Nephron progenitor cell (in vitro differentiated cells): ENCODE measurements at regions not wholly inside any gene's neighbourhood (a gene's known extent, or its start where the extent isn't known, plus 50 kb on each side); places are given as distances from the start of the nearest gene placed in this dataset.
A peak's percentile ranks its signal among the peaks of the same experiment; 100 is the strongest.

Source experiments
- DNase-seq: peaks from one replicate; pipeline ENCODE4 v3.0.0; 2021
- H3K27ac Mint-ChIP-seq: 2 replicates; pipeline ENCODE4 v1.8.0; 2021; ENCODE audit warnings: mild to moderate bottlenecking, moderate library complexity, mixed read lengths
- H3K27me3 Mint-ChIP-seq: 2 replicates; pipeline ENCODE4 v1.8.0; 2021; ENCODE audit warnings: mild to moderate bottlenecking, low read depth, mixed read lengths; ENCODE audit not compliant: poor library complexity
- H3K36me3 Mint-ChIP-seq: 2 replicates; pipeline ENCODE4 v1.8.0; 2021; ENCODE audit warnings: low read depth, mixed read lengths
- H3K4me1 Mint-ChIP-seq: 2 replicates; pipeline ENCODE4 v1.8.0; 2021; ENCODE audit warnings: mixed read lengths
- H3K4me3 Mint-ChIP-seq: 2 replicates; pipeline ENCODE4 v1.8.0; 2021; ENCODE audit warnings: mild to moderate bottlenecking, moderate library complexity, mixed read lengths
- H3K9me3 Mint-ChIP-seq: 2 replicates; pipeline ENCODE4 v1.8.0; 2021; ENCODE audit warnings: mild to moderate bottlenecking, moderate library complexity, mixed read lengths
- TF ChIP-seq, protein P1 (sequence below): fragments of 200-600 bp; sonication (generic); IDR thresholded peaks from 2 replicates; pipeline ENCODE4 v1.5.0; 2021; ENCODE audit warnings: antibody characterized with exemption

GRCh38 chr20:48208176-48208575 lies 422.9 kb upstream of the SULF2 start:
- Mint-ChIP-seq H3K4me1 (peaks cover 73% of the 10 kb centered on the region), H3K4me3 (no peak overlapping the region), H3K36me3 (no peaks in the 10 kb centered on the region), H3K27ac (no peak overlapping the region), H3K27me3 (peaks cover 10% of the 10 kb centered on the region), H3K9me3 (no peaks in the 10 kb centered on the region)
- no peak for DNase-seq
- TF ChIP-seq, protein P1, sequence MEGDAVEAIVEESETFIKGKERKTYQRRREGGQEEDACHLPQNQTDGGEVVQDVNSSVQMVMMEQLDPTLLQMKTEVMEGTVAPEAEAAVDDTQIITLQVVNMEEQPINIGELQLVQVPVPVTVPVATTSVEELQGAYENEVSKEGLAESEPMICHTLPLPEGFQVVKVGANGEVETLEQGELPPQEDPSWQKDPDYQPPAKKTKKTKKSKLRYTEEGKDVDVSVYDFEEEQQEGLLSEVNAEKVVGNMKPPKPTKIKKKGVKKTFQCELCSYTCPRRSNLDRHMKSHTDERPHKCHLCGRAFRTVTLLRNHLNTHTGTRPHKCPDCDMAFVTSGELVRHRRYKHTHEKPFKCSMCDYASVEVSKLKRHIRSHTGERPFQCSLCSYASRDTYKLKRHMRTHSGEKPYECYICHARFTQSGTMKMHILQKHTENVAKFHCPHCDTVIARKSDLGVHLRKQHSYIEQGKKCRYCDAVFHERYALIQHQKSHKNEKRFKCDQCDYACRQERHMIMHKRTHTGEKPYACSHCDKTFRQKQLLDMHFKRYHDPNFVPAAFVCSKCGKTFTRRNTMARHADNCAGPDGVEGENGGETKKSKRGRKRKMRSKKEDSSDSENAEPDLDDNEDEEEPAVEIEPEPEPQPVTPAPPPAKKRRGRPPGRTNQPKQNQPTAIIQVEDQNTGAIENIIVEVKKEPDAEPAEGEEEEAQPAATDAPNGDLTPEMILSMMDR = no peak

GRCh38 chr20:48207505-48207904 lies 422.2 kb upstream of the SULF2 start:
- DNase-seq = no peak
- H3K9me3 Mint-ChIP-seq = no peaks in the 10 kb centered on the region
- peaks cover 70% of the 10 kb centered on the region for H3K4me1 Mint-ChIP-seq
- no peak overlapping the region for H3K27ac Mint-ChIP-seq
- H3K36me3 Mint-ChIP-seq = no peaks in the 10 kb centered on the region
- peaks cover 10% of the 10 kb centered on the region for H3K27me3 Mint-ChIP-seq
- TF ChIP-seq, protein P1 = no peak
- H3K4me3 Mint-ChIP-seq = no peak overlapping the region

DNA sequence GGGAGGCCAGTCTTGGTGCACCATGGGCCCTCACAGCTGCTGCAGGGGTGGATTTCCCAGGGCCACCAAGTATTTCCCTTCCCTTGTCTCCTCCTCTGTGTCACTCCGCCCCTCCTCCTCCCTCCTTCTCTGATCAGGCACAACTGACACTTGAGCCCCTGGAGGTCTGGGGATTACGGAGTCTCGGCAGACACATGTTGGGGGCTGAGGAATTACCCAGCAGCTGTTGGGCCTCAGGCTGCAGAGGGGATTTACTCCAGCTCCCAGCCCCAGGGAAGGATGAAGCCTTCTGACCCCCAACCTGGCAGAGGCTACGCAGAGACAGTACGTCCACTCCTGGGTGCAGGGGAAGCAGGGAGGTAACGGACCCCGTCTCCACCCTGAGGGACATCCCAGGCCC lies 420.5 kb upstream of the SULF2 start:
- TF ChIP-seq, protein P1 = no peak
- peak overlapping the region; percentile 54 for H3K27ac Mint-ChIP-seq
- DNase-seq = peak; percentile 60
- H3K9me3 Mint-ChIP-seq = no peaks in the 10 kb centered on the region
- no peak overlapping the region for H3K4me3 Mint-ChIP-seq
- H3K4me1 Mint-ChIP-seq = peaks cover 63% of the 10 kb centered on the region
- H3K27me3 Mint-ChIP-seq = peaks cover 5% of the 10 kb centered on the region
- H3K36me3 Mint-ChIP-seq = no peaks in the 10 kb centered on the region

GRCh38 chr20:48205281-48205782 lies 420.1 kb upstream of the SULF2 start:
- Mint-ChIP-seq H3K4me1 (peaks cover 59% of the 10 kb centered on the region), H3K27ac (no peak overlapping the region), H3K9me3 (no peaks in the 10 kb centered on the region), H3K4me3 (no peak overlapping the region), H3K27me3 (peaks cover 5% of the 10 kb centered on the region), H3K36me3 (no peaks in the 10 kb centered on the region)
- TF ChIP-seq, protein P1 = no peak
- no peak for DNase-seq

- Mint-ChIP-seq H3K9me3 (no peaks in the 10 kb centered on the region), H3K27ac (no peak overlapping the region), H3K36me3 (no peaks in the 10 kb centered on the region), H3K4me3 (no peak overlapping the region), H3K27me3 (peaks cover 7% of the 10 kb centered on the region), H3K4me1 (peaks cover 64% of the 10 kb centered on the region)
- no peak for DNase-seq
- TF ChIP-seq, protein P1 = no peak
Measured at GRCh38 chr20:48204499-48204898, 419.2 kb upstream of the SULF2 start.

DNA sequence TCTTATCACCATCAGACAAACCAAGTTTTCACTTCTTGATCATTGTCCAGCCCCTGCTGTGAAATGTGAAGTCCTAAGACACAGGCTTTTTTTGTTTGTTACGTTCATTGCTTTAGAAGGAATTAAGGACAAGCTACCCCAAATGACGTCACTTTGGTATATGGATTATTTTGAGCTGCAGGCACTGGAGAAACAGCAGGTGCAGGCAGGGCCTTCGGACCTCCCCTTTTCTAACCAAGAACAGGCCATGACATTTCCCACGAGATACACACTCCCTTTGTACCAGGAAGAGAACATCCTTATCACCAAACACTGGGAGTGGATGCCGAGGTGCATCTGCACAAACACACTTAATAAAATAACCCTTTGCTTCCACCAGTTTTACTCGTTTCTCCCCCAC lies 418.0 kb upstream of the SULF2 start:
- Mint-ChIP-seq H3K4me3 (no peak overlapping the region), H3K27ac (no peak overlapping the region), H3K9me3 (no peaks in the 10 kb centered on the region), H3K4me1 (peaks cover 68% of the 10 kb centered on the region), H3K27me3 (peaks cover 10% of the 10 kb centered on the region), H3K36me3 (no peaks in the 10 kb centered on the region)
- no peak for DNase-seq
- TF ChIP-seq, protein P1 = no peak
